ENCODE measurements at regions not wholly inside any gene's neighbourhood (a gene's known extent, or its start where the extent isn't known, plus 50 kb on each side); places are given as distances from the start of the nearest gene placed in this dataset.

- H3K9me2 ChIP-seq (ENCODE audit: insufficient read depth), result peaks cover 21% of the 10 kb centered on the region
Observed at GRCh38 chr14:55848964-55849363, 269.0 kb downstream of the KTN1 start.

More at GRCh38 chr14:55848964-55849363, 269.0 kb downstream of the KTN1 start:
- Histone ChIP-seq H2AFZ (no peak overlapping the region), H3K79me2 (replicated peaks; ENCODE audit: insufficient read depth) (no peaks in the 10 kb centered on the region), H4K20me1 (replicated peaks; ENCODE audit: insufficient read depth) (no peaks in the 10 kb centered on the region), H3F3A (replicated peaks; ENCODE audit: low read depth) (no peaks in the 10 kb centered on the region), H3K4me2 (no peak overlapping the region), H3K27me3 (ENCODE audit: insufficient read depth) (no peaks in the 10 kb centered on the region), H3K4me3 (no peak overlapping the region), H3K27ac (ENCODE audit: low read depth) (no peak overlapping the region), H3K36me3 (ENCODE audit: insufficient read depth) (no peaks in the 10 kb centered on the region), H3K4me1 (ENCODE audit: insufficient read depth) (no peaks in the 10 kb centered on the region)
- TF ChIP-seq POLR2AphosphoS5 (IDR thresholded peaks at IDR 0.05; ENCODE audit: low read depth), result no peak
- no peak for TF ChIP-seq EZH2 (IDR thresholded peaks at IDR 0.05; ENCODE audit: low read depth, unreplicated experiment)
- TF ChIP-seq NANOG (IDR thresholded peaks at IDR 0.05; ENCODE audit: borderline replicate concordance), result no peak
- TF ChIP-seq EZH2phosphoT487 (IDR thresholded peaks at IDR 0.05; ENCODE audit: unreplicated experiment), result no peak
- TF ChIP-seq CREB1 (CRISPR knock-in tag; IDR thresholded peaks at IDR 0.05; ENCODE audit: low read depth), result no peak
- TF ChIP-seq, protein P1, sequence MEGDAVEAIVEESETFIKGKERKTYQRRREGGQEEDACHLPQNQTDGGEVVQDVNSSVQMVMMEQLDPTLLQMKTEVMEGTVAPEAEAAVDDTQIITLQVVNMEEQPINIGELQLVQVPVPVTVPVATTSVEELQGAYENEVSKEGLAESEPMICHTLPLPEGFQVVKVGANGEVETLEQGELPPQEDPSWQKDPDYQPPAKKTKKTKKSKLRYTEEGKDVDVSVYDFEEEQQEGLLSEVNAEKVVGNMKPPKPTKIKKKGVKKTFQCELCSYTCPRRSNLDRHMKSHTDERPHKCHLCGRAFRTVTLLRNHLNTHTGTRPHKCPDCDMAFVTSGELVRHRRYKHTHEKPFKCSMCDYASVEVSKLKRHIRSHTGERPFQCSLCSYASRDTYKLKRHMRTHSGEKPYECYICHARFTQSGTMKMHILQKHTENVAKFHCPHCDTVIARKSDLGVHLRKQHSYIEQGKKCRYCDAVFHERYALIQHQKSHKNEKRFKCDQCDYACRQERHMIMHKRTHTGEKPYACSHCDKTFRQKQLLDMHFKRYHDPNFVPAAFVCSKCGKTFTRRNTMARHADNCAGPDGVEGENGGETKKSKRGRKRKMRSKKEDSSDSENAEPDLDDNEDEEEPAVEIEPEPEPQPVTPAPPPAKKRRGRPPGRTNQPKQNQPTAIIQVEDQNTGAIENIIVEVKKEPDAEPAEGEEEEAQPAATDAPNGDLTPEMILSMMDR (conservative IDR thresholded peaks at IDR 0.05; ENCODE audit: low read depth in 2 of 2), result no peak
- TF ChIP-seq STAT1 (IDR thresholded peaks at IDR 0.05; ENCODE audit: unreplicated experiment), result no peak
- TF ChIP-seq ZNF331 (CRISPR knock-in tag; IDR thresholded peaks at IDR 0.05; ENCODE audit: low read depth), result no peak
- TF ChIP-seq ZNF114 (CRISPR knock-in tag; IDR thresholded peaks at IDR 0.05), result no peak
- TF ChIP-seq, protein P2, sequence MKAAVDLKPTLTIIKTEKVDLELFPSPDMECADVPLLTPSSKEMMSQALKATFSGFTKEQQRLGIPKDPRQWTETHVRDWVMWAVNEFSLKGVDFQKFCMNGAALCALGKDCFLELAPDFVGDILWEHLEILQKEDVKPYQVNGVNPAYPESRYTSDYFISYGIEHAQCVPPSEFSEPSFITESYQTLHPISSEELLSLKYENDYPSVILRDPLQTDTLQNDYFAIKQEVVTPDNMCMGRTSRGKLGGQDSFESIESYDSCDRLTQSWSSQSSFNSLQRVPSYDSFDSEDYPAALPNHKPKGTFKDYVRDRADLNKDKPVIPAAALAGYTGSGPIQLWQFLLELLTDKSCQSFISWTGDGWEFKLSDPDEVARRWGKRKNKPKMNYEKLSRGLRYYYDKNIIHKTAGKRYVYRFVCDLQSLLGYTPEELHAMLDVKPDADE (IDR thresholded peaks at IDR 0.05), result no peak
- no peak for TF ChIP-seq JUNB (IDR thresholded peaks at IDR 0.05; ENCODE audit: unreplicated experiment)
- no peak for TF ChIP-seq ZNF462 (CRISPR knock-in tag; IDR thresholded peaks at IDR 0.05)
- no peak for TF ChIP-seq REST (IDR thresholded peaks at IDR 0.05; ENCODE audit: unreplicated experiment)
- Mint-ChIP-seq H3K4me3 (no peak overlapping the region), H3K27ac (no peak overlapping the region), H3K9me3 (peaks cover 6% of the 10 kb centered on the region), H3K4me1 (no peaks in the 10 kb centered on the region), H3K27me3 (ENCODE audit: insufficient read depth, low read depth, poor library complexity) (peaks cover 4% of the 10 kb centered on the region), H3K36me3 (ENCODE audit: low read depth) (no peaks in the 10 kb centered on the region)
- no peak for DNase-seq (ENCODE audit: low spot score)
- ATAC-seq, result no peak

Data from GM23338 (cell line).